Fibroblast of pulmonary artery (primary cell): ENCODE measurements at regions not wholly inside any gene's neighbourhood (a gene's known extent, or its start where the extent isn't known, plus 50 kb on each side); places are given as distances from the start of the nearest gene placed in this dataset.

Experiments
- DNase-seq: peaks from one replicate; pipeline ENCODE4 v3.0.0-alpha.2; 2010; ENCODE audit warnings: low read depth
- H3K4me3 ChIP-seq: replicated peaks from 2 replicates; pipeline ENCODE4 v1.5.1; 2011; ENCODE audit warnings: low read depth, mild to moderate bottlenecking, control low read depth, low read length, moderate library complexity
- CTCF ChIP-seq: IDR thresholded peaks from 2 replicates; pipeline ENCODE4 v1.5.1; 2011; ENCODE audit warnings: mild to moderate bottlenecking, control low read depth, low read length, inconsistent platforms; ENCODE audit errors: missing control alignments

GRCh38 chr4:89609756-89610155, 227.2 kb downstream of the SNCA start:
- H3K4me3 ChIP-seq, result no peak overlapping the region
- TF ChIP-seq CTCF, result no peak
- no peak for DNase-seq

GRCh38 chr4:89604951-89605350, 232.0 kb downstream of the SNCA start:
- no peak for TF ChIP-seq CTCF
- DNase-seq, result no peak
- H3K4me3 ChIP-seq, result no peak overlapping the region

- DNase-seq, result no peak
- TF ChIP-seq CTCF, result no peak
- no peak overlapping the region for H3K4me3 ChIP-seq
Measured at GRCh38 chr4:89599026-89599425, 237.9 kb downstream of the SNCA start.

- H3K4me3 ChIP-seq, result no peak overlapping the region
- peak; percentile 29 for DNase-seq
- peak; percentile 35 for TF ChIP-seq CTCF
Measured at GRCh38 chr4:89598602-89599001, 238.4 kb downstream of the SNCA start.

- no peak for TF ChIP-seq CTCF
- DNase-seq, result no peak
Measured at GRCh38 chr4:89595125-89595789, 241.7 kb downstream of the SNCA start.

GRCh38 chr4:89590128-89590527, 246.8 kb downstream of the SNCA start:
- no peak for TF ChIP-seq CTCF
- no peak overlapping the region for H3K4me3 ChIP-seq
- DNase-seq, result no peak

More at GRCh38 chr4:89595125-89595789, 241.7 kb downstream of the SNCA start:
- H3K4me3 ChIP-seq, result no peak overlapping the region

GRCh38 chr4:89588421-89588820, 248.5 kb downstream of the SNCA start:
- no peak for TF ChIP-seq CTCF
- H3K4me3 ChIP-seq, result no peak overlapping the region
- no peak for DNase-seq
